ENCODE measurements at regions not wholly inside any gene's neighbourhood (a gene's known extent, or its start where the extent isn't known, plus 50 kb on each side); places are given as distances from the start of the nearest gene placed in this dataset.

DNA sequence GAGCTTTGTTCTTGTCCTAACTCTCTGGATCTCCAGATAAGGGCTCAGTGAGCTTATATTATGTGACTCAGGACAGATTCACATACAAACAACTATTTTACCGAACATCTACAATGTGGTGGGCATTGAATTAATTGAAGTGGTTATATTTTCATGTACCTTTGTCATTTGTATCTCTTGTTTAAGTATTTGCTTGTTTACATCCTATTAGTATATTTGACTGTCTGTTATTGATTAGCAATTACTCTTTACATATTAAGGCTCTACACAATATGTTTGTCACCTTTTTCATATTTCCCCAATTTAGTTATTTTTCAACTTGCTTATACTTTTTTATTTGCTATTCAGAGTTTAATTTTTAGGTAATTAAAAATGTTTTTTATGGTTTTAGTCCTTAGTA is 222.4 kb downstream of the TFAP2C start:
- TF ChIP-seq, protein P1, sequence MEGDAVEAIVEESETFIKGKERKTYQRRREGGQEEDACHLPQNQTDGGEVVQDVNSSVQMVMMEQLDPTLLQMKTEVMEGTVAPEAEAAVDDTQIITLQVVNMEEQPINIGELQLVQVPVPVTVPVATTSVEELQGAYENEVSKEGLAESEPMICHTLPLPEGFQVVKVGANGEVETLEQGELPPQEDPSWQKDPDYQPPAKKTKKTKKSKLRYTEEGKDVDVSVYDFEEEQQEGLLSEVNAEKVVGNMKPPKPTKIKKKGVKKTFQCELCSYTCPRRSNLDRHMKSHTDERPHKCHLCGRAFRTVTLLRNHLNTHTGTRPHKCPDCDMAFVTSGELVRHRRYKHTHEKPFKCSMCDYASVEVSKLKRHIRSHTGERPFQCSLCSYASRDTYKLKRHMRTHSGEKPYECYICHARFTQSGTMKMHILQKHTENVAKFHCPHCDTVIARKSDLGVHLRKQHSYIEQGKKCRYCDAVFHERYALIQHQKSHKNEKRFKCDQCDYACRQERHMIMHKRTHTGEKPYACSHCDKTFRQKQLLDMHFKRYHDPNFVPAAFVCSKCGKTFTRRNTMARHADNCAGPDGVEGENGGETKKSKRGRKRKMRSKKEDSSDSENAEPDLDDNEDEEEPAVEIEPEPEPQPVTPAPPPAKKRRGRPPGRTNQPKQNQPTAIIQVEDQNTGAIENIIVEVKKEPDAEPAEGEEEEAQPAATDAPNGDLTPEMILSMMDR (conservative IDR thresholded peaks at IDR 0.05; ENCODE audit: low read length): no peak
- TF ChIP-seq EZH2phosphoT487 (IDR thresholded peaks at IDR 0.05; ENCODE audit: borderline replicate concordance, low read depth, low read length): no peak

Data from OCI-LY7 (cell line).